Stimulated activated CD4-positive, alpha-beta T cell treated with anti-CD3 and anti-CD28 coated beads, Interleukin-12 subunit alpha, Interleukin-12 subunit beta, amount 100 ng/mL, for 24 hours (primary cell): ENCODE measurements at regions not wholly inside any gene's neighbourhood (a gene's known extent, or its start where the extent isn't known, plus 50 kb on each side); places are given as distances from the start of the nearest gene placed in this dataset.

ENCODE experiments used
- DNase-seq, 2 experiments: peaks; one replicate each; pipeline ENCODE4 v3.0.0-alpha.2; 2020; ENCODE audit warnings: low read depth in 2 of 2

- no peak for DNase-seq
Observed at GRCh38 chr2:104158191-104158590, 695.7 kb upstream of the POU3F3 start.

DNA sequence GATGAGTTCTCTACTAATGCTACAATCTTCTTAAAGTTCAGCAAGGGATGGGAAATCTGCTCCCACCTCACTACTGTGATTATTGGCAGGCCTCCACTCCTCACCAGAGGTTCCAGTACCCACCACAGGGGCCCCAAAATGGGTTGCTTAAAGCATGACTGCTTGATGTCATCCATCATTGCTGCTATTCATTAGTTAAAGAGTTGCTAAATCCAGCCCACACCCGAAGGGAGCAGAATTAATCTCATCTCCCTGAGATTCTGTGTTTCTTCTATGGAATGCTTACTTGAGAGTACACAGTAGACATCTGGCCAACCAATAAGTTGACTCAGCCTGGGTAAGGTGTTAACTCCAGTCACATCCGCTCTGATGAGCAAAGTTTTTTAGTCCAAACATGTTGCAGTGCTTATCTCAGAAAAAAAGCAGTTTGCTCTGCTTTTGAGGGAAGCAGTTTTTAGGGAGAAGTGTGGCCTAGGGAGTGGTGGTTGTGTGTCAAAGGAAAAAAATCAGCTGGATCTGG is 690.2 kb upstream of the POU3F3 start:
- DNase-seq: no peak

GRCh38 chr2:104164721-104165252 is 689.1 kb upstream of the POU3F3 start:
- DNase-seq: no peak

GRCh38 chr2:104177179-104177578 is 676.7 kb upstream of the POU3F3 start:
- no peak for DNase-seq

GRCh38 chr2:104179644-104180043 is 674.3 kb upstream of the POU3F3 start:
- no peak for DNase-seq

DNA sequence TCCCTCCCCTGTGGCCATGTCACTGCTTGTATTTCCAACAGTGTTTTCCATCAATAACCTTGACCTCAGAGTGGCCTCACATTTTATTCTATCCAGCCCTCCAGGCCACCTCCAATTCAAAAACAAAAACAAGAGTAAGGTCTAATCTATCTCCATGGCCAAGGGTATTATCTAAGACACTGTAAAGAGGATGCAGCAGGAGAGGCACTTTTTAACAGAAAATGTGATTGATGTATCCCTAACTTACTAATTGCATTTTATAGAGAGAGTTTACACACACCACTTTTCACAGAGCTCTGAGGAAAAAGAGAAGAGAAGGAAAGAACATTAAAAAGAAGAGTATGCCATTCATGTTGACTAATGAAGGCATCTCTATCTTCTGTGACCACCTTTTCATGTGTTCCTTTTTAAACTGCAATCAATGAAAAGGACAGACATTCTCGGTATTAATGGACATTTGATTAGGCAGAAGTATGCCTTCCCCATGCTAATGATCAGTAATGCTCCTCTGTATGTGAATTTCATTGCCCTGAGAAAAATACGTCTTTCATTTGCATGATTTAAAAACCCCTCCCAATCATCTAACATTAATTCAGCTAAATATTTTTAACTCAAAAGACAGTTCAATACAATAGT is 653.3 kb upstream of the POU3F3 start:
- DNase-seq: no peak

- no peak for DNase-seq
Observed at GRCh38 chr2:104213758-104214157, 640.2 kb upstream of the POU3F3 start.

DNA sequence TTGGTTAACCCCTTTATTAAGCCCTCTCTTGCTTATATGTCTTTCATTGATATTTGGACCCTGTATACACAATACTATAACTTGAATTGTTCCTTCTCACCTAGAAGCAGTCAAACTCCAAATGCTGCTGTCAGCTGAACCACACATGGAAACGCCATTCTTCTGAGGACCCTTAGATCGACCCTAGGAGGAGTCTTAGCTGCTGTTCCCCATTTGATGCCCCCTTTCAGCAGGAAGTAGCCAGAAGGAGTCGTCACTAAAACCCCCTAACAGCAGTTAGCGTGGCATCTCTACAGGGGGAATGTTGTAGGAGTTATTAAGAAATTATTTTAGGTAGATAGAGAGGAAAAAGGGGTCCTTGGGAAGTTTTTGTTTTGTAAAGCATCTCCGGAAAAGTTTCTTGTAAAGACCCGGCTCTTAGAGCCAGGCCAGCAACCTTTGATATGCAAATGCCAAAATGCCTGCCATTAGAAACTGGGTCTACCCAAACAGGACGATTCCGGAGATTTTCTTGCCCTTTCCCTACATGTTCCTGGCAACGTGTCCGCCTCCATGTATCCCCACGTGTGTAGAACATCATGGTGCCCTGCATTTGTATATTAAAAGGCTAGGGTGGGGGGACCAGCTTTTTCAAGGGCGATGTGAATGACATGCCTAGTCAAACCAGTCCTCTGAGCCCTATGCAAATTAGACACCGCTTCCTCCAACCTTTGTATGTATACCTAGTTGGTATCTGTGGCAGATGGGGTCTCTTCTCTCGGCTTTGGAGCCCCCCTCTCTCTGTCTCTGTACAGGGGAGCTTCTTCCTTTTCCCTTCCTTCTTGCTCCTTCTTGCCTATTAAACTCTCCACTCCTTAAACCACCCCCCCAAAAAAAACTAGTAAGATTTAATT is 638.4 kb upstream of the POU3F3 start:
- DNase-seq: no peak

DNA sequence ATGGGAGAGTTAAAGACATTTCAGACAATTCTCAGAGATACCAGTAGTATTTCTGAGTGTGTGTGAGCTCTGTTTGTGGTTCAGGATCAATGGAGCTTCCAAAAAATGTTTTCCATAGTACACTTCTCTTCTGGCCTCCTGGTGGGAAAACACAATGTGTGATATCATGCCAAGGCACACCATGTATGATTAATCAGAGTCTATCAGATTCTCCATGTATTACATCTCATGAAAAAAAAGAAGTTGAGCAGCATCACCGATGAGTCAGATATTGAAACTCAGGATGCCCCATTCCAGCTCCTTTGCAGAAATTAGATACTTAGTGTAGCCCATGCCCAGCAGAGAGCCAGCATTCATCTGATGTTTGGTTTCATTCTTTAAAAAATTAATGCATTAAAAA is 620.3 kb upstream of the POU3F3 start:
- DNase-seq: no peak

DNA sequence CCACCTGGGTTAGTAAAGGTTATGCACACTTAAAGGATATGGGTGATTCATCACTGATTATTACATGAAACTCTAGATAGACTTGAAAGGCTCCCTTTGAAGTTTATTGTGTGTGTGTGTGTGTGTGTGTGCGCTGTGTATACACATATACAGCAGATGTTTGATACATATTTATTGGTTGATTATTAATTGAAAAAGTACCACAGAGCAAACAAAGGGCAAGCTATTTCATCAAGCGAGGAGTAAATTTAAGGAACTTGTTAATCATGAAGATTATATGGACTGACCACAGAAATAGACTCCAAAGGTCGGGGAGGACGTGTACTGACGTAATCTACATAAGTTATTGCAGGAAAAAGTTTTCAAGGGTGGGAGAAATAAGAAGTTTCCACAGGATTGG is 617.4 kb upstream of the POU3F3 start:
- no peak for DNase-seq

DNA sequence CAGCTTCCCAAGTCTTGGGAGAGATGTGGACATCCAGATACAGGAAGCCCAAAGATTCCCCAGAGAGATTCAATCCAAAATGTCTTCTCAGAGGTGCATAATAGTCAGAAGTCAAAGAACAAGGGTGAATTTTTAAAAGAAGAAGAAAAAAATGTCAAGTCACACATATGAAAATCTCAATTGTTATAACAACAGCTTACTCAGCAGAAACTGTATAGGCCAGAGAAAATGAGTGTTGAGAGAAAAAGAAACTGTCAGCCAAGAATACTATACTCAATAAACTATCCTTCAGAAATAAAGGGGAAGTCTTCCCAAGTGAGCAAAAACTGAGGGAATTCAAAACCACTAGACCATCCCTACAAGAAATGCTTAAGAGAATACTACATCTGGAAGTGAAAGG is 612.9 kb upstream of the POU3F3 start:
- no peak for DNase-seq

GRCh38 chr2:104249629-104250028 is 604.3 kb upstream of the POU3F3 start:
- no peak for DNase-seq

DNA sequence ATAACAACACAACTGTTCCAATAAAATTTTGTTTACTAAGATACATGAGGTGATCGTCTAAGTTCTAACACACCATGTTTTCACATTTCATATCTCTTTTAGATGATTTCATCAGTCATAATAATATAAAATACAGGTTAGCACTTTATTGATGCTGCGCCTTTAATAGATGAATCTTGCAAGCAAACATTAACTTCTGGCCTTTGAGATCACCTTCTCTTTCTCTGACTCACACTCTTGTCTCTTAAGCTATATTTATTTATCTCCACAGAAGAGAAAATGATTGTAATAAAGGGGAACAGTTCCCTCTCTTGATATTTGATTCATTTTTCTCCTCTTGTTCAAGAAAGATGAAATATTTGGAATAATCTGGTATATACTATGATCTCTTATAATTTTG is 603.3 kb upstream of the POU3F3 start:
- DNase-seq: no peak

DNA sequence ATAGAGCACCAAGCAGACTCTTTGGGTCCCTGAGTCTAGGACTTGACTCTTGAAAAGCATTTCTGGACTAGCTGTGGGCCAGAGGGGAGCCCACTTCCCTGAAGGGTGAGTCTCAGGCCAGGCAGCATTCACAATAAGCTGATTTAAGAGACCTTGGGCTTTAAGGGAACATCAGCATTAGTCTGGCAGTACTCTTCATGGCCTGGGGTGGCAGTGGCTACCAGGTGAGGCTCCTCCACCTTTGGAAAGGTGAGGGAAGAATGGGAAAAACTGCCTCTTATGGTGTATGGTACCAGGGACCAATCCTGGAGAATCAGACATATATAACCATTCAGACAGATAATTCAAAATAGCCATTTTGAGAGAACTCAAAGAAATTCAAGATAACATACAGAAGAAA is 599.9 kb upstream of the POU3F3 start:
- no peak for DNase-seq

DNA sequence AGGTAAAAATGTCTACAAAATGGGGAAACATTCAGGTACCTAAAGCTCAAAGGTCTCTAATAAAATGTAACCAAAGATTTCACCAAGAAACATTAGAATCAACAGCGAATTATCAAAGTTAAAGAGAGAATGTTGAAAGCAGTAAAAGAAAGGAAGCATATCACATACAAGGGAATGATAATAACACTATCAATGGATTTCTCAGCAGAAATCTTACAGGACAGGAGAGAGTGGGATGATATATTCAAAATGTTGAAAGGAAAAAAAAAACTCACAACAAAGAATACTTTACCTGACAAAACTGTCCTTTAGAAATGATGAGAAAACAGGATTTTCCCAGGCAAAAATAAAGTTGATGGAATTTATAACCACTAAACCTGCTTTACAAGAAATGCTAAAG is 591.2 kb upstream of the POU3F3 start:
- DNase-seq: no peak

GRCh38 chr2:104279646-104280045 is 574.3 kb upstream of the POU3F3 start:
- no peak for DNase-seq

DNA sequence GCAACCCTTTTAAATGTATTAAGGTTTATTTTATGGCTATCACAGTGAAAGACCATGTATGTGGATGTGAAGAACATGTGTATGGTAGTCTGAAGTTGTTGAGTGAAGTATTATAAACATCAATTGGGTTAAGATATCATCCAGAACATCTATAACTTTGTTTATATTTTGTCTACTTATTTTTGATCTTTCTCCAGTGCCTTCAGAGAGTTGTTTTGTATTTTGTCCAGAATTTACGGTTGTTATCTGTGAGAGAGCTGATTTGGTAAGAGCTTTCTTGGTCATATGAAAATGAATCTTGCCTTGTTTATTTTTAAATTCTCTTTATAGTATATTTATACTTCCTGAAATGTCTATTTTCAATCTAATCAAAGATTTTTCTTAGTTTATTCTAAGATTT is 573.7 kb upstream of the POU3F3 start:
- DNase-seq: no peak

- DNase-seq: no peak
Observed at GRCh38 chr2:104286841-104287240, 567.1 kb upstream of the POU3F3 start.

- DNase-seq: no peak
Observed at GRCh38 chr2:104289651-104290565, 564.0 kb upstream of the POU3F3 start.

DNA sequence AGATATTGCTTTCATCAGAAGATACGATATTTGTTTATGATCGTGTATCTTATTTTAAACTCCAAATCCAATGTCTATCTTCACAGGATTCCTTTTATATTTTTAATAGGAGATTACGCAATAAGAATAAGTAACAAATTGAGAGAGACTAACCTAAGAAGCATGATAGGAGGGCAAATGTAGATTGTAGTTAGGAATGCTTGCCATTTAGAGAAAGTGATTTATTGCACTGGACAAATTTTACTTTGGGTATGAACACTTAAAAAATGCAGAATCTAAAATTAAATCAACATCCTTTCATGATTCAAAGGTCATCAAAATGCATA is 563.4 kb upstream of the POU3F3 start:
- no peak for DNase-seq

GRCh38 chr2:104312684-104313083 is 541.2 kb upstream of the POU3F3 start:
- no peak for DNase-seq
